Umbilical cord (tissue), 1 donor: ENCODE measurements at regions not wholly inside any gene's neighbourhood (a gene's known extent, or its start where the extent isn't known, plus 50 kb on each side); places are given as distances from the start of the nearest gene placed in this dataset.
A peak's percentile ranks its signal among the peaks of the same experiment; 100 is the strongest.
"Not testable (repeated sequence)": the region's sequence is repeated elsewhere in the genome, so short reads cannot be mapped to it uniquely, and the experiment has no call there.

Source experiments
- DNase-seq: peaks from one replicate; pipeline ENCODE4 v3.0.0-alpha.2; 2015; ENCODE audit warnings: low spot score

- no peak for DNase-seq
Measured at GRCh38 chr9:38342532-38342931, 50.0 kb upstream of the ALDH1B1 start.

GRCh38 chr9:38342096-38342495 is 50.4 kb upstream of the ALDH1B1 start:
- no peak for DNase-seq

DNA sequence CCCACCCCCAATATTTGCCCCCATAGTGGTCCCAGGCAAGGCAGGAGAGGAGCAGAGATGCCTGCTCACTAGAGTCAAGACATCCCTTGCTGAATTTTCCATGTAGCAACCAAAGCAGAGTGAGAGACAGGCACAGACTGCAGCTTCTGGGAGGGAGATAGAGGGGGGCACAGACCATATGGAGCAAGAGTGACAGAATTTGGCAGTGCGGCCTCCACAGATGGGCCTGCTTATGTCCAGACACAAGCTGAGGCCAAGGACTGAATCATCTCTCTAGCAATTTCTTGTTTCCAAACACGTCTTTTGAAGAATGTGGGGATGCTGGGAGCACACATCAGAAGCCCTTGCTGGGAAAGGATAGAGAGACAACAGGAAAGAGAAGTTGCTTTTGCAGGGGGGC is 53.0 kb upstream of the ALDH1B1 start:
- peak; percentile 87 for DNase-seq

DNA sequence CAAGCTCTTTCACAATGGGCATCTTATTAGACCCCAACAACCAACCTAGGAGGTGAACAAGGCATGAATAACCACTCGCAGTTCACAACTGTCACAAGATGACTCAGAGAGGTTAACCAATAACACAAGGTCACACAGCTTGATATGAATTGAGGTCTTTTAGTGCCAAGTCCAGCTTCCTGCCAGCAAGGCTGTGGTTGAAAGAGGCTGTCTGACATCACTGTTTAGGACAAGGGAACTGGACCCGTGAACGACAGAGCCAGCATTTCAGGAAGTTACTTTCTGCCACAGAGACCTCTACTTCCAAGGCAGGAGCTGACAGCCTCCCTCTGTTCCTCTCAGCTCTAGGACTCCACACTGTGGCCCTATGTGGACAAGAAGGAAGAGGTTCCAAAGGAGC is 53.4 kb upstream of the ALDH1B1 start:
- no peak for DNase-seq

DNA sequence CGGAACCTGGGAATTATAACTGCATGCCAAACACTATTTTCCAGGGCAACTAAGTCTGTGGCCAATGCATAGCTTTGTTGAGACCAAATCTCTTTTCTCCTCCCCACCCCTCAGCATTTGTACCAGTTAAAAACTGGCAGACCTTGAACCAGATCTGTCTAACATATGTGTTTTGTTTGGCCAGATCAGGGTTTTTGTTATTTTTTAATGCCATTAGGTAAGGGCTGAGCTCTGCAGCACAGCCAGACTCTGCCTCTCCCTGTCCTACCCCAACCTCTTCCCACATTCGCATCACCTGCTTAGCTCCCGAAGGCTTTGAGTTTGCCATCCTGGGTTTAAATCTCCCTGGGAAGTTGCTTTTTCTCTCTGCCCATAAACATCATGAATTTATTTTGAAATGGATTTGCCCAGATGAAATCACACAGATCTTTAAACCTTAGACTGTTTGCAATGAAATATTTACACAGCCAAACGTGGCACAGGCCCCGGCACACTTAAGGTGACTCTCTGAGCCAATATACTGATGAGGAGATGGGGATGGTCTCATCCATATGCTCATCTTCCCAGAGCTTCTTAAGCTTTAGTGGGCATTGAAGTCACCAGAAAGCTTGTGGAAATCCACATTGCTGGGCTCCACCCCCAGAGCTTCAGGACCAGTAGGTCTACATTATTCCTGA is 54.0 kb upstream of the ALDH1B1 start:
- DNase-seq = no peak

DNA sequence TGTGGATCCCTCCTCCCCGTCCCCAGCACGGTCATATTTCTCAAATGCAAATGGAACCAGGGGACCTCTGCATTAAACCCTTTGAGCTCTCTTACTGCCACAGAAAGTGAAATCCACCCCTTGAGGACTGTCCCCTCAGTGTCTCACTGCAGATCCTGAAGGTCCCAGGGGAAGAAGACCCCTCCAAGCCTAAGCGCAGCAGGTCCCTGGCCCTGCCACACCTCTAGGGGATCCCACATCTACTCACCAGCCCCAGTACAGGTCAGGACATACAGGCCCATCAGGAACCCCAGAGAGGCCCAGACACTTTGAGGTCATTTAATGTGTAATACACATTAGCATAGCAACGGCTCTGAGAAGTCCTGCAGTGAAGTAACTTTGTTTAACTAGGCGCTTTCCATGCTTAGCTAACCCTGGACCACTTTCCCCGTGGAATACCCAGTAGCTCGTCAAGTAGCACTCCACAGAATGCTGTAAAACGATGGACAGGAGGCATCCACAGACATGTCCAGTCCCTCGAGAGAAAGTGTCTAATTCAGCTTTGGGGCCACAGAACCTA is 54.7 kb upstream of the ALDH1B1 start:
- no peak for DNase-seq

- DNase-seq = peak; percentile 84
Measured at GRCh38 chr9:38337181-38337580, 55.3 kb upstream of the ALDH1B1 start.

DNA sequence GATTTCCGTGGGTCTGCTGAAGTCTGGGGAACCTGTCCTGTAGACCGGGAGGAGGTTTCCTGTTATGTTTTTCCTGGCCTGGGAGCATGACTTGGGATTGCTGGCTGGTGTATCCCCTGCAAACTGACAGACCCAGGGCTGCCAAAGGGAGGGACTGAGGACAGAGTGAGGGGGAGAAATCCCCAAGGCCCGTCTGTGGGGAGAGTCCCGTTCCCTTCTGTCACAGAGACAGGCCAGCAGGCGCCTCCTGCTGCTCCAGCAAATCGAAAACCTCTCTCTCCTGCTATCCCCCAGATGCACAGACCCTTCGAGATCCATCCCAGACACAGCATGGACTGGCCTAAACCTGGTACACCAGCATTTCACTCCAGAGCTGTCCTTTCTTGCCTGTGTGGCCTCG is 56.2 kb upstream of the ALDH1B1 start:
- DNase-seq = no peak

- DNase-seq = no peak
Measured at GRCh38 chr9:38335686-38336085, 56.8 kb upstream of the ALDH1B1 start.

DNA sequence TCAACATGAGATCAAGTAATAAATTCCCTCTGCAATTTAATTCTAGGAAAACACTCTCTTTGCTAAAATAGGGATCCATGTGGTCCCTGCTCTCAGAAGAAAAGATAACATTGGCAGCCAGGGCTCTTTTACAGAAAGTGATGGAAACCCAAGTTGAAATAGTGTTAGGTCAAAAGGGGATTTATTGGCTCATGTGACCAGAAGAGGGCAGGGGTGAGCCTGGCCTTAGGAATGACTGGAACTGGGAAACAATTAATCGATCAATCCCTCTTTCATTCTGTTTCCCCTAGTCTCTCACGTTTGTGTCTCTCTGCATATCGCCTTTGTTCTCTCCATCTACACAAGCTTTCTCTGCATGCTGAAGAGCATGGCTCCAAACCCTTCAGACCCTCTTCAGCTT is 58.3 kb upstream of the ALDH1B1 start:
- no peak for DNase-seq

- DNase-seq = no peak
Measured at GRCh38 chr9:38333047-38333446, 59.5 kb upstream of the ALDH1B1 start.

DNA sequence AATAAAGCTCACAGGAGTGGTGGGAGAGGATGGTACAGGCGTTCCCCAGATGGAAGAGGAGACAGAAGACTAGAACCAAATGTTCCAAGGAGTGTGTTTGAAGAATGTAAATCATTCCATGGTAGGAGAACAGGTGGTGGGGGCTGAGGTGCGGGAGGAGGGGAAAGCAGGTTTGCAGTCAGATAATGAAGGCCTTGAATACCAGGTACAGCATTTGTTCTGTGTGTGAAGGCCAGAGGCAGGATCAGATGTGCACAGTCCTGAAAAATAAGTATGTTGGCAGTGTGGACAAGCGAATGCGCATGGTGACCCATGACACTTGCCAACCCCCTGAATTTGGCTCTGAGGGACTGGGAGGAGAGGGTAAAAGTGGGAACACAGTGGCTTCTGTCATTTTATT is 59.9 kb upstream of the ALDH1B1 start:
- DNase-seq = no peak

DNA sequence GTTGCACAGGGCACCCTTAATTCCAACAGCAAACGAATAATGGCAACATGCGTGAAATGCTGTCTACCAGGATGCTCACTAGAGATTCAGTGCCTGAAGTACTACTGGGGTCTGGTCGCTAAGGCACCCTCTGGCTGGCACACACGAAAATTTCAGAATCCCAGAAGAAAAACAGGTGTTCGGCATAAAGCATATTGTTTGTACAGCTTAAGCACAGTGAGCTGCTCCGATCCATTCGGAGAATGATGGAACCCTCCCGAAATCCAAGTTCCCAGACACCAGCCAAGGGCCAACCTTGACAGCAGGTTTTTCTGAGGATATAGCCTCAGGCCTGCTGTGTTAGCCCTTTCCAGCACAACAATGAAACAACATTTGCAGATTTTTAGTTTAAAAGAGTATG is 61.4 kb upstream of the ALDH1B1 start:
- no peak for DNase-seq

DNA sequence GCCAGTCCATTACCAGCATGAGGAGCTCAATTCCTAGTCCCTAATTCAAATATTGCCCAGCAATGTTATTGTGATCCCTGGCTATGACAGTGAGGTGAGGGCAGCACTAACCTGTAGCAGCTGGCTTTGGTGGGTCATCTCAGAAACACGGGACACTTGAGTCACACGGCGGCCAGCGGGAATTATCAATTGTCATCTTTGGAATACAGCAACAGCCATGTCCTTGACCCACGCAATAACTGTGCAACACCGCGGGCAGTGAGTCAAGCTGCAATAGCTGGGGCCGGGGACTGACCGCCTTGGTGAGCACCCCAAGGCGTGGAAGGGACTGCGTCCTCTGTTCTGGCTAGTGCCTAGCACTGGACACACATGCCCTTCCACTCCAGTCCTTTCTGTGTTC is 62.5 kb upstream of the ALDH1B1 start:
- no peak for DNase-seq

DNA sequence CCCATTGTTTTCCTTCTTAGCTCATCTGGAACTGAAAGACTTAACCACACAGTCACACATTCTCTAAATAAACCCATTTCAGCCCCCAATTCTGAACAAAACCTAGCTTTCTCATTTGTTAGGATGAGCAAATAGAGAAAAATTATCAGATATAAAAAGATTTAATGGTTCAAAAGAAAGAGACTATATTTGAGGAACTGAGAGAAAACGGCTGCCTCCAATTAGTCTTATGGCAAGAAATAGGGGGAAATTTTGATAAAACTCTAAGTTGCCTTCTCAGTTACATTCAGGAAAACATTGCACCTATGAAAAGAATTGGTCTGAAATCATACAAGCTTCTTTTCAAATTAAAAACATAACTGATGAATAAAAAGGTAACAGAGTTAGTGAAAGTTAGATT is 63.7 kb upstream of the ALDH1B1 start:
- DNase-seq = no peak

DNA sequence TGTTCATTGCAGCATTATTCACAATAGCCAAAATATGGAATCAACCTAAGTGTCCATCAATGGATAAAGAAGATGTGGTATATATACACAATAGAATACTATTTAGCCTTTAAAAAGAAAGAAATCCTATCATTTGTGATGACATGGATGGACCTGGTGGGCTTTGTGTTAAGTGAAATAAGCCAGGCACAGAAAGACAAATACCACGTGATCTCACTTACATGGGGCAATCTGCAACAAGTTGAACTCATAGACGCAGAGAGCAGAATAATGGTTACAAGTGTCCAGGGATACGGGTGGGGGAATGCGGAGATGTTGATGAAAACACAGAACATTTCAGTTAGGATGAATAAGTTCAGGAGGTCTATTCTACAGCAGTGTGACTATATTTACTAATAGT is 66.4 kb upstream of the ALDH1B1 start:
- no peak for DNase-seq

GRCh38 chr9:38324213-38324612 is 68.3 kb upstream of the ALDH1B1 start:
- DNase-seq = not testable (repeated sequence)

DNA sequence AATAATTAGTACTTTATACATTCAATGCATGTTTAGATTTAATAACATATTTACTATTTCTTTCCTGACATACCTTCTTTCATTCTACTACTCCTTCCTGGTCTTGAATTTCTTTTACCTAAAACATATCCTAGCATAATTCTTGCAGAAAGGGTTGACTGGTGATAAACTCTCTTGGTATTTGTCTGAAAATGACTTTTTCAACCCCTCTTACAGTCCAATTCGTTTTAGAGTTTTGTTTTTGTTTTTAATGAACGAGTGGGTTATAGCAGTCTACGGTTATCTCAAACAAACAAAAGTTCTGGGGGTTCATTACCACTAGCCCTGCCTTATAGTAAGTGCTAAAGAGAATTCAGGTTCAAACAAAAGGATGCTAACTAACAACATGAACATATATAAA is 69.6 kb upstream of the ALDH1B1 start:
- DNase-seq = no peak

GRCh38 chr9:38319496-38320173 is 72.9 kb upstream of the ALDH1B1 start:
- no peak for DNase-seq

DNA sequence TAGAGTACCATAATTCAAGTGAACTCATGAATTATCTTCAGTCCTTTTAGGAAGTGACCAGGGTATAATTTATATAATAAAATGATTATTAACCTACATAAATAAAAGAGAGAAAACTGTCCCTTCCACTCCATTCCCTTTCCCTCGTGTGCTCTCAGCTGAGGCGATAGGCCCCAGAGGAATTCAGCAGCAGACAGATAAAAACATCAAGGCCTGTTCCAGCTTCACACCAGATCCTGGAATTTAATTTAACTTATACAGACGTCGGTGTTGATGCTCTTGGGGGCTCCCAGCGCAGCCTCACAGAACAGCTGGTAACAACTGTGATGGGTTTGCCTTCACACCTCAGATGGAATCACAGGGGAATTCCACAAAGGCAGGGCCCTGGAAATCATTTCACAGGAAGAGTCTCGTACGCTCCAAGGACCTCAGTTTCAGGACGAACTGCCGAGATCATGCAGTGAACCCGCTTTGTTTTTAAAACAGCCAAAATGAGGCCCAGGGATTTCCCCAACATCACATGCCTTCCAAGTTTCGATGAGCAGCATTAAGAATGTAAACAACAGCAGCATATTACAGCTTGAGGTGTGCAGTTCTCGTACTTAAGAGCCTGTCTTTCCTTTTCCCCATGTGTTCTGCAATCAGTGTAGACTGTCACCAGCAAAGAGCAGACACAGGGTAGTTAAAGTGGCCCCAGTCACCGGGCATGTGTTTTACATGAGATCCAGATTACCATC is 73.6 kb upstream of the ALDH1B1 start:
- peak; percentile 74 for DNase-seq

- DNase-seq = no peak
Measured at GRCh38 chr9:38316166-38316780, 76.2 kb upstream of the ALDH1B1 start.

DNA sequence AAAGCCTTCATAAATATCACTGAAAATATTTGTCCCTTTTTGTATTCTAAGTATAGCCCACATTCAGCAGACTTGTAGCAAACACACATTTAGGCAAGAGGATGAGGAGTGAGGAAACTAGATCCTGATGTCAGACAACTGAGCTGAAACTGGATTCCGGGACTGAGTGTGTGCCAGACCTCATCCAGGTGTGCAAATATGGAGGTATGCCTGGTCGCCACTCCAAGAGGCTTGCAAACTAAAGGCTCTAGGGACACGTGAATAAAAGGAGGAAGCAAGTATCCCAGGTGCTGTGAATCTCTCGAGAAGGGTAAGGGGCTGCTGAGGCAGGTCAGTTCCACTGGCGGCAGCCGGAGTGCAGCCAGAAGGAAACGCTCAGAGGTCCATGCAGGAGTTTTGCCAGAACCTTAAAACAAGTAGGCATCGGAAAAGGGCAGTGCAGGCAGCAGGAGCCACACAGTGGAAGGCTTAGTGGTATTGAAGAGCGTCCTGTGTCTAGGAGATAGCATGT is 77.4 kb upstream of the ALDH1B1 start:
- no peak for DNase-seq
